HG03378 (cell line): ENCODE measurements at regions not wholly inside any gene's neighbourhood (a gene's known extent, or its start where the extent isn't known, plus 50 kb on each side); places are given as distances from the start of the nearest gene placed in this dataset.

ENCODE experiments used
- ATAC-seq: cut with Tn5 transposase; IDR thresholded peaks from one replicate; pipeline ENCODE4 v1.9.1; 2021; ENCODE audit warnings: mild to moderate bottlenecking, moderate library complexity; ENCODE audit not compliant: unreplicated experiment

- no peak for ATAC-seq
Observed at GRCh38 chr22:48236261-48236660, 1473.8 kb downstream of the TBC1D22A start.

DNA sequence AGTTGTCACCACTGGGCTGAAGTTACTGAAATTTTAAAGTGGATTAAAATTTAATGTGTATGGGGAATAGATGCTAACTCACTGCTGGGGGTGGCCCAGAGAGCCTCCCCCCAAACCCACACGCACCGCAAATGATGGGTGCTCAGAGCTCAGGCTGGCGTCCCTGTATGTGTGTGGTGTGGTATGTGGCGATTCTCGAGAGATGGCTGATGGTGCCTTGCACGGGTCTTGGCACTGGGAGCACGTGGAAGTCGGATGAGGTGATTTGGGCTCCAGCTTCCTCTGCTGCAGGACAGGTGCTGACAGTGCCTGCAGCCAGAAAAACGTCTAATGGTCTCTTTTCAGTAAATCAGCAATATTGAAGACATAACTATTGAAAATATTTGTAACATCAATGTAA is 1473.3 kb downstream of the TBC1D22A start:
- no peak for ATAC-seq

- no peak for ATAC-seq
Observed at GRCh38 chr22:48234011-48234410, 1471.6 kb downstream of the TBC1D22A start.

DNA sequence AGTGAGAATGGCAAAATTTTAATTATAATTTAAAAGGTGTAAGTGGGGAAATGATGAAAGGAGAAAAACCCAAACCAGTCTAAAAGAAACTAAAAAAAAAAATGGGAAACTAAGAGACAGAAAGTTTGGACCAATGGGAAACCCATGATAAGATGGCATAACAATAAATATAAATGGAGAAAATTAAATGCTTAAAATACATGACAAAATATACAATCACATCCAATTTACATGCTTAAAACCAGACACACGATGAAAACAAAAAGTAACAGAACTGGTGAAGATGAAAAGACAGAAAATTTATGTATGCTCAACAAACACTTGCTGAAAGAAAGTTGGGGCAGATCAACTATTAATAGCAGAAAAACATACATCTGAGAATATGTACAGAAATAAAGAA is 1471.1 kb downstream of the TBC1D22A start:
- ATAC-seq = no peak

GRCh38 chr22:48228468-48228867 is 1466.0 kb downstream of the TBC1D22A start:
- no peak for ATAC-seq

DNA sequence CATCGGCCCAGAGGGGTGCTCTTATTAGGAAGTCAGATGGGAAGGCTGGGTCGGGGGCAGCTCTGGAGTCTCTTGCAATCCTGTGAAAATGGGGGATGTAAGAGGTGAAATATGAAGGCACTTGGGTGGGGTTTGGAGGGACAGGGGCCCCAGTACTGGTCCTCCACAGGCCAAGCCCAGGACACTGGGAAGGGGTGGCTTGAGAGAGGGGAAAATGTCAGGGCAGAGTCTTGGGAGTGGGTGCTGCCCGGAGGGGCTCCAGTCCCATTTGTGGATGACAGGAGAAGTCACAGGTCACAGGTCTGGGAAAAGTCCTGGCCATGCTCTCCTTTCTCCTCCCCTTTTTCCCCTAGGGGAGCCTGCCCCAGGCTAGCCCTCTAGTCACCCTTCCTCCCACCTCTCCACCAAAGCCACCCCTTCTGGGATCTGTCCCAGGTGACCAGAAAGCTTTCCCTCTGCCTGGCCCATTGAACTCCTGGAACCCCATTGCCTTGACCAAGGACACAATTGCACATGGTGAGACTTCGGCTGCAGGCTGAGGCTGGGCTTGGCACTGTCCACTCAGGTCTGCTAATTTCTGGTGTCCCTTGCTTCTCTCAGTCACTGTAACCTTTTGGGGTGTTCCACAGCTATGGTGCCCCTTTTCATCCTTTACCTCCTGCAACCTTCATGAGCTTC is 1465.0 kb downstream of the TBC1D22A start:
- no peak for ATAC-seq

DNA sequence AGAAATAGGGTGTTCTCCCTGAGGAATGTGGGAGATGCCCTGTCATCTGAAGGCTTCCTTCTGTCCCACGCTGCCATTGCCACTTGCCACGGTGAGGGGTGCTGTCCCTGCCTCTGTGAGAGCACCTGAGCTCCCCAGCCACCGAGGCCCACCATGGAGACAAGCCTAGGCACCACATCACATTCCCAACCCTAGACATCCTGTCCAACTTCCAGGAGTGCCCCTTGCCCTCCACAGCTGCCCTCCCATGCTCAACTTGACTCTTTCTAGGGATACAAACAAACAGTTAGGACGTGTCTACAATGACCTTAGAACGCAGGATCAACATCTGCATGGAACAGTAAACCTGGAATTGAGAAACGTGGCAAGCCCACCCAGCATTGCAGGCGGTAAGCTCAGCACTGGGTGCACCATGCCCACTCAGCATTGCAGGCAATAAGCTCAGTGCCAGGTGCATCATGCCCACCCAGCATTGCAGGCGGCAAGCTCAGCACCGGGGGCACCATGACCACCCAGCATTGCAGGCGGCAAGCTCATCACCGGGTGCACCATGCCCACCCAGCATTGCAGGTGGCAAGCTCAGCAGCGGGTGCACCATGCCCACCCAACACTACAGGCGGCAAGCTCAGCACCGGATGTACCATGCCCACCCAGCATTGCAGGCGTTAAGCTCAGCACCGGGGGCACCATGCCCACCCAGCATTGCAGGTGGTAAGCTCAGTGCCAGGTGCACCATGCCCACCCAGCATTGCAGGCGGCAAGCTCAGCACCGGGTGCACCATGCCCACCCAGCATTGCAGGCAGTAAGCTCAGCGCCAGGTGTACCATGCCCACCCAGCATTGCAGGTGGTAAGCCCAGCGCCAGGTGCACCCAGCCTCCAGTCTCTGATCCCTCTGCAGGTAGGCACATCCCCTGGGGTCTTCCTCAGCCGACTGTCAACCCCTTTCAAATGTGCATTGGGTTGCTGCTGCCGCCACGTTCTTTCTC is 1463.9 kb downstream of the TBC1D22A start:
- no peak for ATAC-seq

DNA sequence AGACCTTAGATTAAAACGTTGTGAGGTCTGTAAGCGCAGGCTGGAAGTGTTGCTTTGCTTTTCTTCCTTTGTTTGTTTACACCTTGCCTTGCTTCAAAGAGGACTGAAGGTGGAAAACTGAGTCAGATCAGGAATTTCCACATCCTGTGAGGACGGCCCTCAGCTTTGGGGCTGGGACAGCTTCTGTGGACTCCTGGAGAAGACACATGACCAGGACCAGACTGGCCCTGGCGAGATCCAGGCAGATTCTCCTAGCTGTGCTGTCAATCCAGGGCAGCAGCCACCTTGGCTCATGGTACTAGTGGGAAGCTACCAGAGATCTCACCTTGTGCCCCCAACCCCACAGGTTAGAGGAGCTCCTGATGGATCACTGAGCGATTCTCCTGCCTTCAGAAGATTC is 1461.9 kb downstream of the TBC1D22A start:
- ATAC-seq = no peak

DNA sequence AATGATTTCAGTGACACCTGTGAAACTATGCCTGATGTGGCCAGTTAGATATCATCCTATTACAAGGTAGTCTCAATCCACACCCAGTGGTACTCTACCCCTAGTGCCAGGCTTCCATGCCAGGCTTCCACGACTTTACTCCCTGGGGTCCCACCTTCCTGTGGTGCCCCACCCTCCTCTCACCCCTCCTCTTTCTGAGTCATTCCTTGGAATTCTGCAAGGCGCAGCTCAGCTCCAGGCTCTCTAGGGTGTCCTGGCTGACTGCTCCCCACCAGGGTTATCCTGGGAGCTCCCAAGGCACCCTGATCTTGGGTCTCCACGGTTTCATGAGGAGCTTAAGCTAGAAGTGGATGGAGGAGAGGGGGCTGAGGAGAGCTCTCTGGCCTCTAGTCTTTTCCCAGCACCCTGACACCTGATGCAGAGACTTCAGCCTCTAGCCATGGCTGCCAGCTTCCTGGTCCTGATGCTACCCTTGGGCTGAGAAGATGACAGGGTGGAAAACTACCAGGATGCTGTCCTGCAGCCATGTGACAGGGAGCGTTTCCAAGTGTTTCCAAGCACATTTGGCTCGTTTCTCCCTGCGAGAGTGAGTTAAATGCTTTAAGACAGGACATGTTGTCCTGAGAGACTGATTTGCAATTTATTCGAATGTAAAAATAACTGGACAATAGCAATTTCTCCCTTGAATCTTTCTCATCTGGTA is 1461.2 kb downstream of the TBC1D22A start:
- ATAC-seq = no peak

GRCh38 chr22:48222742-48223487 is 1460.5 kb downstream of the TBC1D22A start:
- no peak for ATAC-seq

DNA sequence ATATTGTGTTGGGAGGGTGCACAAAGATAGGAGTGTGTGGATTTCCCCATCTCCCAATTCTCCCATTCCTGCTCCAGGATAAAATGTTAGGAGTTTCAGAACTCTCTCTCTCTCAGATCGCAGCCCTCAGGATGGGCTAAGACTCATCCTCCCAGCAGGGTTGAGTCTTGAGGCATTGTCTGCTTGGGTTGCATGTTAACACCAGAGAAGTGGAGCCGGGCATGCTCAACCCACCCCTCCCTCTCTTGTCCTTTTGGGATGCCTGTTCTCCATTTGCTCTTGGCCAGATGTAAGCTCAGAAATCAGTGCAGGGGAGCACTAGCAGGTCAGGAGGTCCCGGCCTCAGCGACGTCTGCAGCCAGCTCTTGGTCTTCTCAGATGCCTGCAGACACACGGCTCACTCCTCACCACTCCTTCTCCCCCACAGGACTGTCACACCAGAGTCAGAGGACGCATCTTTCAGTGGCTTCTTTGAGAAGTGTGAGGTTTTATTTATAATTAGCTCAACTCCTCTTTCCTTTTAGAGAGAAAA is 1456.5 kb downstream of the TBC1D22A start:
- ATAC-seq = no peak

- ATAC-seq = no peak
Observed at GRCh38 chr22:48217596-48217995, 1455.1 kb downstream of the TBC1D22A start.

- ATAC-seq = no peak
Observed at GRCh38 chr22:48212727-48213126, 1450.3 kb downstream of the TBC1D22A start.

DNA sequence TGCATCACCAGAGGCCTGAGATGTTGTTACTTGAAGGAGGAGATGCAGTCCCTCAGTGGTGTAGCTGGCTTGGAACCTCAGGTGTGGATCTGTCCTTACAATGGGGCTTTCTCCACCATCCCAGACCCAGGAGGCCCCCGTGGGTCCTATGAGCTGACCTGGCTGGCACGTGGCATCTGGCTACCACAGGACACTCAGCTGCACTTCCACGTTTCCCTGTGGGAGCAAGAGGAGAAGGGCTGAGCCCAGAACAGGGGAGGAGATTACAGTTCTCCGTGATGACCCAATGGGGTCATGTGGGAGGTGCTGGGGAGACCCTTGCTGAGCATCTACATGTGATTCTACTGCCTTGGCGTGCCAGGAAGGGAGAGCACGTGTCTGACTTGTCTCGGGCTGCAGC is 1448.4 kb downstream of the TBC1D22A start:
- no peak for ATAC-seq

DNA sequence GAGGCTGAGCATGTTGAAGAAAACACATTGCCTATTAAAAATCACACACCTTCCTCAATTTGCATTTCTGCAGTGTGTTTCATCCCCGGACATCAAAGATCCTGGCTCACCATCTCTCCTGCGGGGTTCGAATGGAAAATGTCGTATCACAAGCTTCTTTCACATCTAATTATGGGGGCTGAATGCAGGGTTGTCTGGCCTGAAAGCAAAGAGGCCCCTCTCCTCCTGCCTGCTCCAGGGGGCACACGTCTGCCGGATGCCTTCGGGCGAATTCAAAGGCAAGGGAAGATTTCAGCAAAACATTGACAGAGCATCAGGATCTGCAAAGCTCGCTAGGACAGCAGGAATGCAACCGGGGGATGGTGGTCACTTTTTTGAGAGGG is 1447.7 kb downstream of the TBC1D22A start:
- no peak for ATAC-seq

DNA sequence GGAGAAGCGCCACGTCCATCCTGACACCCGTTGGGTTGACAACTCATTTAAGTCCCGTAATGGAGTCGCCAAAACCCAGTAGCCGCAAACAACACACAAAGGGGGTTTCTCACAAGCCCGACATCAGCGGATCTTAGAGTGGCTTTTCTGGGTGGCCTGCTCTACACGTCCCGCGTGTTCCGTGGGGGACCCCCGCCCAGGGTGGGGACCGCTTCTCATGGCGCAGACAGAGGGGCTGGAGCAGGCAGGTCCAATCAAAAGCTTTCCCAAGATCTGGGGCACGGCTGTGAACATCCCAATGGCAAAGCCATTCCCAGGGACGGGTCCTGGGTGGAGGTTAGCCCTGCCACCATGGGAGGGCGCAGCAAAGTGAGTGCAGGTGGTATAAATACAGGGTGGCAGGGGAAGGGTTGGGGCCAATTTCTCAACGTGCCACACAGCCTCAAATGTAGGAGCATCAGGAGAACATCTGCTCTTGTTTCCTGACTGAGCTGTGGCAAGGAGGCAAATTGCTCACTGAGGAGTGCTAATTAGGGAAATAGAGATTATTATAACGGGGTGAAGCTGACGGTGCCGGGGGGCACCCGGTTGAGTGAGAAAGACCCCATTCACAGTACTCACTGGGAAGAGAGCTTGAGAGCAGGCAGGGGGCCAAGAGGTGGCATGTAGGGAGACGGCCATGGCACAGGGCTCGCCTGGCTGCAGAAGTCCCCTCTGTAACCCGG is 1447.2 kb downstream of the TBC1D22A start:
- ATAC-seq = no peak

GRCh38 chr22:48208894-48209293 is 1446.4 kb downstream of the TBC1D22A start:
- no peak for ATAC-seq

GRCh38 chr22:48207919-48208535 is 1445.6 kb downstream of the TBC1D22A start:
- ATAC-seq = no peak

DNA sequence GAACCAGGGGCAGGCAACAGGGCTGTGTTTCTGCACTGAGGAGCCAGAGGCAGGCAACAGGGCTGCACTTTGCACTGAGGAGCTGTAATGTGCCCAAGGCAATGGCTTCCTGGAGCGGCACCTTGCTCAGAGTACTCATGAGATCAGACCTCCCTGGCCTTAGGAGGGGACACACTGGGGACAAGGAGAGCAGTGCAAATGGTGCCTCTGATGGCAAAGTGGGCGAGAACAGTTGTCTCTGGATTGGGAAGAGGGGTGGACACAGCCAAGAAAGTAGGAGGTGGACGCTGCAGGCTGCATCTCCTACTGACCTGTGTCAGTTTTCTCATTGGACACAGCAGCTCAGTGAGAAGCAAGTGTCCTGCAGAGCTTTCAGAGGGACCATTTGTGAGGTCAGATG is 1443.3 kb downstream of the TBC1D22A start:
- no peak for ATAC-seq
